H9 (cell line): ENCODE measurements at regions not wholly inside any gene's neighbourhood (a gene's known extent, or its start where the extent isn't known, plus 50 kb on each side); places are given as distances from the start of the nearest gene placed in this dataset.

Experiments
- DNase-seq: peaks from one replicate; pipeline ENCODE4 v3.0.0-alpha.2; 2017
- H2AFZ ChIP-seq: one replicate; pipeline ENCODE4 v1.6.1; 2013; ENCODE audit warnings: mild to moderate bottlenecking, low read length, control low read depth, moderate library complexity
- H2AK5ac ChIP-seq: 2 replicates; pipeline ENCODE4 v1.6.1; 2013; ENCODE audit warnings: low read length, control low read depth, mixed read lengths; ENCODE audit not compliant: insufficient read length
- H2BK120ac ChIP-seq: one replicate; pipeline ENCODE4 v1.6.1; 2013; ENCODE audit warnings: low read depth, mild to moderate bottlenecking, low read length, control low read depth, inconsistent platforms; ENCODE audit not compliant: poor library complexity, severe bottlenecking
- H2BK12ac ChIP-seq: 2 replicates; pipeline ENCODE4 v1.6.1; 2013; ENCODE audit warnings: low read length, control low read depth, mixed read lengths, low read depth; ENCODE audit not compliant: insufficient read length
- H2BK15ac ChIP-seq: 2 replicates; pipeline ENCODE4 v1.6.1; 2013; ENCODE audit warnings: low read depth, low read length, control low read depth
- H2BK20ac ChIP-seq: one replicate; pipeline ENCODE4 v1.6.1; 2013; ENCODE audit warnings: low read depth, mild to moderate bottlenecking, low read length, control low read depth, inconsistent platforms; ENCODE audit not compliant: poor library complexity, severe bottlenecking
- H2BK5ac ChIP-seq: 2 replicates; pipeline ENCODE4 v1.6.1; 2013; ENCODE audit warnings: low read length, control low read depth, mixed read lengths; ENCODE audit not compliant: insufficient read length
- H3K14ac ChIP-seq: 2 replicates; pipeline ENCODE4 v1.6.1; 2013; ENCODE audit warnings: low read length, control low read depth; ENCODE audit not compliant: insufficient read depth
- H3K18ac ChIP-seq: 2 replicates; pipeline ENCODE4 v1.6.1; 2013; ENCODE audit warnings: low read depth, mild to moderate bottlenecking, mixed read lengths, low read length, control low read depth; ENCODE audit not compliant: insufficient read length
- H3K23ac ChIP-seq: 2 replicates; pipeline ENCODE4 v1.6.1; 2013; ENCODE audit warnings: low read length, control low read depth, mixed read lengths, low read depth; ENCODE audit not compliant: insufficient read length
- H3K23me2 ChIP-seq: 2 replicates; pipeline ENCODE4 v1.6.1; 2013; ENCODE audit warnings: low read depth, mild to moderate bottlenecking, mixed read lengths, low read length, control low read depth; ENCODE audit not compliant: insufficient read length, poor library complexity, severe bottlenecking
- H3K27ac ChIP-seq: 2 replicates; pipeline ENCODE4 v1.5.1; 2013; ENCODE audit warnings: low read length, control low read depth, mixed read lengths, low read depth; ENCODE audit not compliant: insufficient read length
- H3K27me3 ChIP-seq: 2 replicates; pipeline ENCODE4 v1.6.1; 2013; ENCODE audit warnings: low read length, control low read depth, inconsistent platforms; ENCODE audit not compliant: insufficient read depth
- H3K4ac ChIP-seq: 2 replicates; pipeline ENCODE4 v1.6.1; 2013; ENCODE audit warnings: low read depth, mild to moderate bottlenecking, control low read depth, inconsistent platforms, low read length, moderate library complexity
- H3K4me1 ChIP-seq: 2 replicates; pipeline ENCODE4 v1.6.1; 2013; ENCODE audit warnings: low read length, control low read depth, inconsistent platforms; ENCODE audit not compliant: insufficient read depth
- H3K4me2 ChIP-seq: 2 replicates; pipeline ENCODE4 v1.6.1; 2013; ENCODE audit warnings: low read length, control low read depth, mixed read lengths; ENCODE audit not compliant: insufficient read length, insufficient read depth
- H3K56ac ChIP-seq: 2 replicates; pipeline ENCODE4 v1.6.1; 2013; ENCODE audit warnings: low read depth, mild to moderate bottlenecking, mixed read lengths, low read length, control low read depth; ENCODE audit not compliant: insufficient read length
- H3K79me1 ChIP-seq: 2 replicates; pipeline ENCODE4 v1.6.1; 2013; ENCODE audit warnings: low read depth, mild to moderate bottlenecking, moderate library complexity, low read length, control low read depth, inconsistent platforms; ENCODE audit not compliant: insufficient read depth, poor library complexity, severe bottlenecking
- H3K79me2 ChIP-seq: 2 replicates; pipeline ENCODE4 v1.6.1; 2013; ENCODE audit warnings: low read length, control low read depth, inconsistent platforms; ENCODE audit not compliant: insufficient read depth
- H3K9ac ChIP-seq: 2 replicates; pipeline ENCODE4 v1.6.1; 2013; ENCODE audit warnings: low read length, control low read depth, mixed read lengths; ENCODE audit not compliant: insufficient read length; ENCODE audit errors: extremely low read depth
- H3K9me3 ChIP-seq: one replicate; pipeline ENCODE4 v1.6.1; 2013; ENCODE audit warnings: low read depth, low read length, inconsistent platforms; ENCODE audit not compliant: control insufficient read depth
- H3T11ph ChIP-seq: one replicate; pipeline ENCODE4 v1.6.1; 2013; ENCODE audit warnings: mild to moderate bottlenecking, low read length, control low read depth, inconsistent platforms
- H4K20me1 ChIP-seq: one replicate; pipeline ENCODE4 v1.6.1; 2013; ENCODE audit not compliant: control insufficient read depth, insufficient read length, insufficient read depth
- H4K5ac ChIP-seq: 2 replicates; pipeline ENCODE4 v1.6.1; 2013; ENCODE audit warnings: low read depth, mild to moderate bottlenecking, mixed read lengths, low read length, control low read depth; ENCODE audit not compliant: insufficient read length
- H4K8ac ChIP-seq: replicated peaks from 2 replicates; pipeline ENCODE4 v1.6.1; 2013; ENCODE audit warnings: low read length, control low read depth, mixed read lengths, low read depth; ENCODE audit not compliant: insufficient read length
- H4K91ac ChIP-seq: 2 replicates; pipeline ENCODE4 v1.6.1; 2013; ENCODE audit warnings: low read depth, mild to moderate bottlenecking, moderate library complexity, mixed read lengths, low read length, control low read depth; ENCODE audit not compliant: insufficient read length
- H3K27ac Mint-ChIP-seq, 3 experiments: 2 replicates in 2 of 3; 3 replicates in 1 of 3; pipeline ENCODE4 v1.8.0; 2020 to 2021; ENCODE audit warnings: mixed read lengths in 3 of 3, mild to moderate bottlenecking in 1 of 3, moderate library complexity in 1 of 3
- H3K27me3 Mint-ChIP-seq: 2 replicates; pipeline ENCODE4 v1.8.0; 2021; ENCODE audit warnings: low read depth, mild to moderate bottlenecking, moderate library complexity, mixed read lengths
- H3K36me3 Mint-ChIP-seq, 3 experiments: 2 replicates in 2 of 3; 3 replicates in 1 of 3; pipeline ENCODE4 v1.8.0; 2020 to 2021; ENCODE audit warnings: low read depth in 3 of 3, mixed read lengths in 3 of 3; ENCODE audit not compliant: insufficient read depth in 1 of 3
- H3K4me1 Mint-ChIP-seq, 2 experiments: 2 replicates each; pipeline ENCODE4 v1.8.0; 2020; ENCODE audit warnings: mixed read lengths in 2 of 2
- H3K4me3 Mint-ChIP-seq, 2 experiments: 2 replicates in 1 of 2; 3 replicates in 1 of 2; pipeline ENCODE4 v1.8.0; 2020 to 2021; ENCODE audit warnings: mild to moderate bottlenecking in 2 of 2, mixed read lengths in 2 of 2, moderate library complexity in 1 of 2
- H3K9me3 Mint-ChIP-seq, 2 experiments: 2 replicates in 1 of 2; 3 replicates in 1 of 2; pipeline ENCODE4 v1.8.0; 2020; ENCODE audit warnings: mild to moderate bottlenecking in 2 of 2, mixed read lengths in 2 of 2, moderate library complexity in 1 of 2
- WGBS: extraction: QIAGEN DNeasy Blood & Tissue Kit; methylation state at CpG from one replicate; pipeline ENCODE4 v1.1.7; 2013; ENCODE audit warnings: missing lambda C conversion rate, low lambda C conversion rate, mixed read lengths; ENCODE audit not compliant: insufficient read length; ENCODE audit errors: extremely low coverage; 5-methylcytosine and 5-hydroxymethylcytosine counted together
- TF ChIP-seq, protein P1 (sequence below): fragments of 200-600 bp; sonication (generic); conservative IDR thresholded peaks from 3 replicates; pipeline ENCODE4 v1.8.0; 2021; ENCODE audit warnings: antibody characterized with exemption, mild to moderate bottlenecking

DNA sequence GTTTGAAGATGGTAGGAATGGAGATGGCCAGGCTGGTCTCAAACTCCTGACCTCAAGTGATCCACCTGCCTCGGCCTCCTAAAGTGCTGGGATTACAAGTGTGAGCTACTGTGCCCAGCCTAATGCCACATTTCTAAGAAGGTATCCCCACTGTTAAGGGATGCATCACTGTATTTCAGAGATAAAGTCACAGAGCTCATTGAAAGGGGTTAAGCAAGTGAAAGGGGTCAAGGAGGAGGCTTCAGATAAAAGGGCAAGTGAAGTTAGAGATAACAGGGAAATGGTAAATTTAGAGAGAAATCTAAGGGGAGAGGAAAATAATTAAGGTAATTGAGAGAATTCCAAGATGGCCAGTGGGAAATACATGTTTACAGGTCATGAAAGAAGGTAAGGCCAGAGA is 93.0 kb upstream of the SP4 start:
- Histone ChIP-seq H2BK15ac (no peak overlapping the region), H3K56ac (no peak overlapping the region), H2BK20ac (no peak overlapping the region), H2BK12ac (no peak overlapping the region), H3K27ac (no peak overlapping the region), H3K18ac (no peak overlapping the region), H3T11ph (no peak overlapping the region), H2AK5ac (no peak overlapping the region), H3K4me2 (no peak overlapping the region), H3K9me3 (no peaks in the 10 kb centered on the region), H3K4ac (no peak overlapping the region), H2AFZ (no peak overlapping the region), H3K79me1 (no peaks in the 10 kb centered on the region), H4K20me1 (no peaks in the 10 kb centered on the region), H3K9ac (no peak overlapping the region), H3K79me2 (no peaks in the 10 kb centered on the region), H4K5ac (no peak overlapping the region), H4K8ac (no peak overlapping the region), H3K23me2 (no peaks in the 10 kb centered on the region), H3K27me3 (no peaks in the 10 kb centered on the region), H3K14ac (no peak overlapping the region), H3K4me1 (no peaks in the 10 kb centered on the region), H3K23ac (no peak overlapping the region), H4K91ac (no peak overlapping the region), H2BK5ac (no peak overlapping the region), H2BK120ac (no peak overlapping the region)
- TF ChIP-seq, protein P1, sequence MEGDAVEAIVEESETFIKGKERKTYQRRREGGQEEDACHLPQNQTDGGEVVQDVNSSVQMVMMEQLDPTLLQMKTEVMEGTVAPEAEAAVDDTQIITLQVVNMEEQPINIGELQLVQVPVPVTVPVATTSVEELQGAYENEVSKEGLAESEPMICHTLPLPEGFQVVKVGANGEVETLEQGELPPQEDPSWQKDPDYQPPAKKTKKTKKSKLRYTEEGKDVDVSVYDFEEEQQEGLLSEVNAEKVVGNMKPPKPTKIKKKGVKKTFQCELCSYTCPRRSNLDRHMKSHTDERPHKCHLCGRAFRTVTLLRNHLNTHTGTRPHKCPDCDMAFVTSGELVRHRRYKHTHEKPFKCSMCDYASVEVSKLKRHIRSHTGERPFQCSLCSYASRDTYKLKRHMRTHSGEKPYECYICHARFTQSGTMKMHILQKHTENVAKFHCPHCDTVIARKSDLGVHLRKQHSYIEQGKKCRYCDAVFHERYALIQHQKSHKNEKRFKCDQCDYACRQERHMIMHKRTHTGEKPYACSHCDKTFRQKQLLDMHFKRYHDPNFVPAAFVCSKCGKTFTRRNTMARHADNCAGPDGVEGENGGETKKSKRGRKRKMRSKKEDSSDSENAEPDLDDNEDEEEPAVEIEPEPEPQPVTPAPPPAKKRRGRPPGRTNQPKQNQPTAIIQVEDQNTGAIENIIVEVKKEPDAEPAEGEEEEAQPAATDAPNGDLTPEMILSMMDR, result no peak
- DNase-seq, result no peak
- H3K27me3 Mint-ChIP-seq, result no peaks in the 10 kb centered on the region
- WGBS, result no CpG with 5 or more reads among the region's 1 CpG
- peaks cover 2 to 6% of the 10 kb centered on the region in 2 experiments; a peak in 2 of 4 replicates for H3K4me1 Mint-ChIP-seq
- no peaks in the 10 kb centered on the region for H3K36me3 Mint-ChIP-seq
- no peak overlapping the region for H3K4me3 Mint-ChIP-seq
- no peak overlapping the region for H3K27ac Mint-ChIP-seq
- H3K9me3 Mint-ChIP-seq, result peaks cover 2% of the 10 kb centered on the region in 2 experiments; a peak in 3 of 5 replicates
